SK-N-SH treated with all-trans-retinoic acid at 6 μM for 48 hours (cell line): ENCODE measurements at regions not wholly inside any gene's neighbourhood (a gene's known extent, or its start where the extent isn't known, plus 50 kb on each side); places are given as distances from the start of the nearest gene placed in this dataset.

Experiments used
- ATAC-seq: fragments of 200-7000 bp; cut with Tn5 transposase; 3 replicates; pipeline ENCODE4 v1.9.1; 2020; ENCODE audit warnings: mild to moderate bottlenecking, moderate library complexity
- BACH2 ChIP-seq: fragments of 250-450 bp; sonication (Bioruptor Pico); IDR thresholded peaks from 2 replicates; pipeline ENCODE4 v1.9.0; 2021; ENCODE audit warnings: mild to moderate bottlenecking, borderline replicate concordance
- CSDC2 ChIP-seq: fragments of 250-450 bp; sonication (Bioruptor Pico); IDR thresholded peaks from 2 replicates; pipeline ENCODE4 v1.5.0; 2020; ENCODE audit warnings: mild to moderate bottlenecking, moderate library complexity
- ESRRG ChIP-seq: fragments of 250-450 bp; sonication (Bioruptor Pico); IDR thresholded peaks from 2 replicates; pipeline ENCODE4 v1.6.1; 2021; ENCODE audit warnings: mild to moderate bottlenecking
- ISL1 ChIP-seq: fragments of 250-450 bp; sonication (Bioruptor Pico); IDR thresholded peaks from 2 replicates; pipeline ENCODE4 v2.1.2; 2022; ENCODE audit warnings: mild to moderate bottlenecking, moderate library complexity
- OSR1 ChIP-seq: fragments of 250-450 bp; sonication (Bioruptor Pico); IDR thresholded peaks from 2 replicates; pipeline ENCODE4 v1.8.0; 2022; ENCODE audit warnings: moderate library complexity, mild to moderate bottlenecking, inconsistent platforms
- PATZ1 ChIP-seq: fragments of 250-450 bp; sonication (Bioruptor Pico); IDR thresholded peaks from 2 replicates; pipeline ENCODE4 v1.8.0; 2020; ENCODE audit warnings: mild to moderate bottlenecking, moderate library complexity, borderline replicate concordance
- PPARA ChIP-seq: fragments of 250-450 bp; sonication (Bioruptor Pico); IDR thresholded peaks from 2 replicates; pipeline ENCODE4 v1.5.0; 2020; ENCODE audit warnings: mild to moderate bottlenecking, borderline replicate concordance
- RARB ChIP-seq: fragments of 250-450 bp; sonication (Bioruptor Pico); IDR thresholded peaks from 2 replicates; pipeline ENCODE4 v1.8.0; 2021; ENCODE audit warnings: mild to moderate bottlenecking, moderate library complexity
- SNAI2 ChIP-seq: fragments of 250-450 bp; sonication (Bioruptor Pico); IDR thresholded peaks from 2 replicates; pipeline ENCODE4 v1.5.0; 2020; ENCODE audit warnings: mild to moderate bottlenecking, moderate library complexity
- ZC3H10 ChIP-seq: fragments of 250-450 bp; sonication (Bioruptor Pico); IDR thresholded peaks from 2 replicates; pipeline ENCODE4 v1.5.1; 2021; ENCODE audit warnings: mild to moderate bottlenecking, moderate library complexity
- ZFP30 ChIP-seq: fragments of 450-650 bp; formaldehyde crosslinking; IDR thresholded peaks from 2 replicates; pipeline ENCODE4 v1.5.0; 2022; ENCODE audit warnings: mild to moderate bottlenecking, moderate library complexity
- ZNF70 ChIP-seq: fragments of 450-650 bp; formaldehyde crosslinking; IDR thresholded peaks from 2 replicates; pipeline ENCODE4 v1.5.0; 2020; ENCODE audit warnings: mild to moderate bottlenecking, moderate library complexity
- TF ChIP-seq, protein P1 (sequence below): fragments of 250-450 bp; sonication (Bioruptor Pico); IDR thresholded peaks from 2 replicates; pipeline ENCODE4 v1.5.0; 2020; ENCODE audit warnings: mild to moderate bottlenecking, moderate library complexity
- TF ChIP-seq, protein P2 (sequence below): fragments of 250-450 bp; sonication (Bioruptor Pico); IDR thresholded peaks from 2 replicates; pipeline ENCODE4 v1.5.1; 2020; ENCODE audit warnings: low read depth, mild to moderate bottlenecking, moderate library complexity
- TF ChIP-seq, protein P3 (sequence below): fragments of 250-450 bp; sonication (Bioruptor Pico); IDR thresholded peaks from 2 replicates; pipeline ENCODE4 v1.5.1; 2021; ENCODE audit warnings: mild to moderate bottlenecking, moderate library complexity

DNA sequence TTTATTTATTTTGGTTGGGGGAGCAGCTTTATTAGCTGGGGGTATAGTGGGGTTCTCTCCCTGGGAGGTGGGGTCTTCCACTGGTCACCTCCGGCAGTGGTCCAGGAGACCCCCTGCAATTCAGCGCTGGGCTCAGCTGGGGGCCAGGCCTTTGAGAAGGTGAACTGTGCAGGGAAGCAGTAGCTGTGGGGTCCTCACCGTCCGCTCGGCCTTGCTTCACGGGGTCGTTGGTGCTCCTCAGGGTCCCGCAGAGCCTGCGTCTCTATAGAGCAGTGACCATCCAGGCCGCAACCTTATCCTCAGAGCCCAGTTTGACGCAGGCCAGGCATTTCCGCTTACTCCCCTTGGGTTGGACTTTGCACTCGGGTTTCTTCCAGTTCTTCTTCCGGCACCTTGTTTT lies 1954.7 kb downstream of the TP53TG3F start:
- no peak for ATAC-seq
- TF ChIP-seq, protein P1, sequence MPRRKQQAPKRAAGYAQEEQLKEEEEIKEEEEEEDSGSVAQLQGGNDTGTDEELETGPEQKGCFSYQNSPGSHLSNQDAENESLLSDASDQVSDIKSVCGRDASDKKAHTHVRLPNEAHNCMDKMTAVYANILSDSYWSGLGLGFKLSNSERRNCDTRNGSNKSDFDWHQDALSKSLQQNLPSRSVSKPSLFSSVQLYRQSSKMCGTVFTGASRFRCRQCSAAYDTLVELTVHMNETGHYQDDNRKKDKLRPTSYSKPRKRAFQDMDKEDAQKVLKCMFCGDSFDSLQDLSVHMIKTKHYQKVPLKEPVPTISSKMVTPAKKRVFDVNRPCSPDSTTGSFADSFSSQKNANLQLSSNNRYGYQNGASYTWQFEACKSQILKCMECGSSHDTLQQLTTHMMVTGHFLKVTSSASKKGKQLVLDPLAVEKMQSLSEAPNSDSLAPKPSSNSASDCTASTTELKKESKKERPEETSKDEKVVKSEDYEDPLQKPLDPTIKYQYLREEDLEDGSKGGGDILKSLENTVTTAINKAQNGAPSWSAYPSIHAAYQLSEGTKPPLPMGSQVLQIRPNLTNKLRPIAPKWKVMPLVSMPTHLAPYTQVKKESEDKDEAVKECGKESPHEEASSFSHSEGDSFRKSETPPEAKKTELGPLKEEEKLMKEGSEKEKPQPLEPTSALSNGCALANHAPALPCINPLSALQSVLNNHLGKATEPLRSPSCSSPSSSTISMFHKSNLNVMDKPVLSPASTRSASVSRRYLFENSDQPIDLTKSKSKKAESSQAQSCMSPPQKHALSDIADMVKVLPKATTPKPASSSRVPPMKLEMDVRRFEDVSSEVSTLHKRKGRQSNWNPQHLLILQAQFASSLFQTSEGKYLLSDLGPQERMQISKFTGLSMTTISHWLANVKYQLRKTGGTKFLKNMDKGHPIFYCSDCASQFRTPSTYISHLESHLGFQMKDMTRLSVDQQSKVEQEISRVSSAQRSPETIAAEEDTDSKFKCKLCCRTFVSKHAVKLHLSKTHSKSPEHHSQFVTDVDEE (CRISPR knock-in tag), result no peak
- TF ChIP-seq ESRRG (CRISPR knock-in tag), result no peak

GRCh38 chr16:35414563-35414962 lies 1955.2 kb downstream of the TP53TG3F start:
- no peak for ATAC-seq
- TF ChIP-seq PATZ1 (CRISPR knock-in tag), result no peak
- no peak for TF ChIP-seq ZC3H10 (CRISPR knock-in tag)
- no peak for TF ChIP-seq ZNF70 (CRISPR knock-in tag)
- no peak for TF ChIP-seq ZFP30
- no peak for TF ChIP-seq BACH2 (CRISPR knock-in tag)

GRCh38 chr16:35425270-35425669 lies 1965.9 kb downstream of the TP53TG3F start:
- ATAC-seq, result peak; percentile 49; the same call in 2 of the 3 replicates
- TF ChIP-seq, protein P1 (CRISPR knock-in tag), result no peak
- TF ChIP-seq CSDC2 (CRISPR knock-in tag) (no peak), RARB (CRISPR knock-in tag) (no peak), ZC3H10 (CRISPR knock-in tag) (no peak), BACH2 (CRISPR knock-in tag) (no peak), OSR1 (CRISPR knock-in tag) (no peak), ZFP30 (no peak)
- TF ChIP-seq, protein P2, sequence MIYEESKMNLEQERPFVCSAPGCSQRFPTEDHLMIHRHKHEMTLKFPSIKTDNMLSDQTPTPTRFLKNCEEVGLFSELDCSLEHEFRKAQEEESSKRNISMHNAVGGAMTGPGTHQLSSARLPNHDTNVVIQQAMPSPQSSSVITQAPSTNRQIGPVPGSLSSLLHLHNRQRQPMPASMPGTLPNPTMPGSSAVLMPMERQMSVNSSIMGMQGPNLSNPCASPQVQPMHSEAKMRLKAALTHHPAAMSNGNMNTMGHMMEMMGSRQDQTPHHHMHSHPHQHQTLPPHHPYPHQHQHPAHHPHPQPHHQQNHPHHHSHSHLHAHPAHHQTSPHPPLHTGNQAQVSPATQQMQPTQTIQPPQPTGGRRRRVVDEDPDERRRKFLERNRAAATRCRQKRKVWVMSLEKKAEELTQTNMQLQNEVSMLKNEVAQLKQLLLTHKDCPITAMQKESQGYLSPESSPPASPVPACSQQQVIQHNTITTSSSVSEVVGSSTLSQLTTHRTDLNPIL (CRISPR knock-in tag), result no peak

GRCh38 chr16:35431829-35432663 lies 1972.6 kb downstream of the TP53TG3F start:
- ATAC-seq, result peak; percentile 92
- TF ChIP-seq, protein P3, sequence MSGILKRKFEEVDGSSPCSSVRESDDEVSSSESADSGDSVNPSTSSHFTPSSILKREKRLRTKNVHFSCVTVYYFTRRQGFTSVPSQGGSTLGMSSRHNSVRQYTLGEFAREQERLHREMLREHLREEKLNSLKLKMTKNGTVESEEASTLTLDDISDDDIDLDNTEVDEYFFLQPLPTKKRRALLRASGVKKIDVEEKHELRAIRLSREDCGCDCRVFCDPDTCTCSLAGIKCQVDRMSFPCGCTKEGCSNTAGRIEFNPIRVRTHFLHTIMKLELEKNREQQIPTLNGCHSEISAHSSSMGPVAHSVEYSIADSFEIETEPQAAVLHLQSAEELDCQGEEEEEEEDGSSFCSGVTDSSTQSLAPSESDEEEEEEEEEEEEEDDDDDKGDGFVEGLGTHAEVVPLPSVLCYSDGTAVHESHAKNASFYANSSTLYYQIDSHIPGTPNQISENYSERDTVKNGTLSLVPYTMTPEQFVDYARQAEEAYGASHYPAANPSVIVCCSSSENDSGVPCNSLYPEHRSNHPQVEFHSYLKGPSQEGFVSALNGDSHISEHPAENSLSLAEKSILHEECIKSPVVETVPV (CRISPR knock-in tag), result no peak
- TF ChIP-seq SNAI2, result no peak

DNA sequence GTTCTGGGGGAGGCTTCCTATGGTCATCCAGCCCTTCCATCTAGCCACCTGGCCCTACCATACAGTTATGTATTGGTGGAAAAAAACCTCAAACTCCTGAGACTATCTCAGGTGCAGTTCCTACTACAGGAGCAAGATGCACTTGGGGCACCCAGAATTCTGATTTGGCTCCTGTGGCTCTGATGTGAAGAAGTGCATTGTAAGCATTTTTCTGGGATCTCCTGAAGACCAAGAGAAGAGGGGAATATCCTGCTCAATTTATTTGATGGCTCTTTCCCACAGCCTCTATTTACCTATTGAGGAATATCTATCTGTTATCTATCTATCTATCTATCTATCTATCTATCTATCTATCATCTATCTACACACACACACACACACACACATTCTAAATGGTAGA lies 1981.5 kb downstream of the TP53TG3F start:
- no peak for ATAC-seq
- TF ChIP-seq BACH2 (CRISPR knock-in tag), result no peak
- TF ChIP-seq PPARA (CRISPR knock-in tag), result no peak
- no peak for TF ChIP-seq ZNF70 (CRISPR knock-in tag)
- TF ChIP-seq PATZ1 (CRISPR knock-in tag), result no peak
- no peak for TF ChIP-seq ISL1 (CRISPR knock-in tag)
- TF ChIP-seq, protein P1 (CRISPR knock-in tag), result no peak
